Upper lobe of left lung (tissue), 4 donors: ENCODE measurements at regions not wholly inside any gene's neighbourhood (a gene's known extent, or its start where the extent isn't known, plus 50 kb on each side); places are given as distances from the start of the nearest gene placed in this dataset.

Source experiments
- EP300 ChIP-seq, 4 donors: sonication (generic); formaldehyde crosslinking; IDR thresholded peaks; one replicate each; pipeline ENCODE4 v1.5.1; 2017; ENCODE audit warnings: antibody characterized with exemption in 4 of 4, control low read depth in 2 of 4
- POLR2A ChIP-seq, 4 donors: fragments of 450-650 bp; IDR thresholded peaks; one replicate each; pipeline ENCODE4 v1.5.1; 2016 to 2017; ENCODE audit warnings: antibody characterized with exemption in 4 of 4, mild to moderate bottlenecking in 2 of 4
- TF ChIP-seq, protein P1 (sequence below), 6 experiments: fragments of 450-650 bp in 4 of 6; fragments of 200-600 bp in 2 of 6; sonication (generic) in 2 of 6; IDR thresholded peaks; one replicate each; pipeline ENCODE4 v1.5.1; 2016 to 2019; ENCODE audit warnings: antibody characterized with exemption in 6 of 6

DNA sequence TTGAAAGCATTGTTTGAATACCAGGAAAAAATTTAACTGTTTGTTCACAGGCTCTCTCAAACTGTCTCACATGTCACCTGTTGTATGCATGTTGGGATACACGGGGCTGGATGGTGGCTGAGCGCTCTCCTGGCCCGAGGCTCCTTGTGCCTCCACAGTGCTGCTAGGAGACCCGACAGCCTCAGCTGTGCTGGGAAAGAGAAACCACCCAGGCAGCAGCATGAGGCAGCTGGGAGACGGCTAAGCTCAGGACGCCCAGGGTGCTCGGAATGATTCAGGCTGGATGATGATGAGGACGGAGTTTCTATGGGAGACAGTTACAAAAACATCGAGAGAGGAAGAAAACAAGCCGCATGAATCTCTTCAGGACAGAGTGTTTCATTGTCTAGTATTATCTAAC is 278.0 kb upstream of the CDH4 start:
- TF ChIP-seq, protein P1, sequence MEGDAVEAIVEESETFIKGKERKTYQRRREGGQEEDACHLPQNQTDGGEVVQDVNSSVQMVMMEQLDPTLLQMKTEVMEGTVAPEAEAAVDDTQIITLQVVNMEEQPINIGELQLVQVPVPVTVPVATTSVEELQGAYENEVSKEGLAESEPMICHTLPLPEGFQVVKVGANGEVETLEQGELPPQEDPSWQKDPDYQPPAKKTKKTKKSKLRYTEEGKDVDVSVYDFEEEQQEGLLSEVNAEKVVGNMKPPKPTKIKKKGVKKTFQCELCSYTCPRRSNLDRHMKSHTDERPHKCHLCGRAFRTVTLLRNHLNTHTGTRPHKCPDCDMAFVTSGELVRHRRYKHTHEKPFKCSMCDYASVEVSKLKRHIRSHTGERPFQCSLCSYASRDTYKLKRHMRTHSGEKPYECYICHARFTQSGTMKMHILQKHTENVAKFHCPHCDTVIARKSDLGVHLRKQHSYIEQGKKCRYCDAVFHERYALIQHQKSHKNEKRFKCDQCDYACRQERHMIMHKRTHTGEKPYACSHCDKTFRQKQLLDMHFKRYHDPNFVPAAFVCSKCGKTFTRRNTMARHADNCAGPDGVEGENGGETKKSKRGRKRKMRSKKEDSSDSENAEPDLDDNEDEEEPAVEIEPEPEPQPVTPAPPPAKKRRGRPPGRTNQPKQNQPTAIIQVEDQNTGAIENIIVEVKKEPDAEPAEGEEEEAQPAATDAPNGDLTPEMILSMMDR (IDR thresholded peaks at IDR 0.05), result no peak
- no peak for TF ChIP-seq POLR2A (IDR thresholded peaks at IDR 0.05)
- no peak for TF ChIP-seq EP300 (IDR thresholded peaks at IDR 0.05)
